ENCODE measurements at regions not wholly inside any gene's neighbourhood (a gene's known extent, or its start where the extent isn't known, plus 50 kb on each side); places are given as distances from the start of the nearest gene placed in this dataset.
A peak's percentile ranks its signal among the peaks of the same experiment; 100 is the strongest.

DNA sequence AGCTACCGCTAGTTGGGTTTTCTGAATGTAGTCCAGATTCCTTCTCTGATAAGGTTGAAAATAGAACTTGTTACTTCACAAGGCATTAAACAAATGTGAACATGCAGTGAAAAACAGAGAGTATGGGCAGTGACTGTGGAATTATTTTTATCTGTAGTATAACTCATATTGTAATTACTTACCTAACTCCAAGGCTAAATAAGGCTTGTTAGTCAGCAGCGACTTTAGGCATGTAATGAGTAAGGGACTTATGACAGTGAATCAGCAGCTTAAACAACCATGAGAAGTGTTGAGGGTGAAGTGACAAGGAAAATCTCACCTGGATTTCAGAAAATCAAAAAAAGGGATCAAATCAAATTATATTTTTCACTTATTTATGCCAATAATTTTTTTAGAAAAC, 1719.5 kb upstream of the MIR17HG start:
- DNase-seq (ENCODE audit: low spot score), result no peak
- in situ Hi-C loops (cut with HindIII; ENCODE audit: low sequenced_read_pairs), result no loop called here

GRCh38 chr13:89628567-89628966, 1718.9 kb upstream of the MIR17HG start:
- in situ Hi-C loops (cut with HindIII; ENCODE audit: low sequenced_read_pairs), result no loop called here

DNA sequence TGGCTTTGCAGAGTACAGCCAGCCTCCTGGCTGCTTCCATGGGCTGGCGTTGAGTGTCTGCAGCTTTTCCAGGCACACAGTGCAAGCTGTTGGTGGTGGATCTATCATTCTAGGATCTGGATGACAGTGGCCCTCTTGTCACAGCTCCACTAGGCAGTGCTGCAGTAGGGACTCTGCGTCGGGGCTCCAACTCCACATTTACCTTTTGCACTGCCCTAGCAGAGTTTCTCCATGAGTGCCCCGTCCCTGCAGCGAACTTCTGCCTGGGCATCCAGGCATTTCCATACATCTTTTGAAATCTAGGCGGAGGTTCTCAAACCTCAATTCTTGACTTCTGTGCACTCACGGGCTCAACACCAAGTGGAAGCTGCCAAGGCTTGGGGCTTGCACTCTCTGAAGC, 1697.3 kb upstream of the MIR17HG start:
- in situ Hi-C loops (cut with HindIII; ENCODE audit: low sequenced_read_pairs), result no loop called here
- no peak for DNase-seq (ENCODE audit: low spot score)

More at GRCh38 chr13:89628567-89628966, 1718.9 kb upstream of the MIR17HG start:
- no peak for DNase-seq (ENCODE audit: low spot score)

- in situ Hi-C loops (cut with HindIII; ENCODE audit: low sequenced_read_pairs), result no loop called here
- DNase-seq (ENCODE audit: low spot score), result no peak
Measured at GRCh38 chr13:89660752-89661151, 1686.7 kb upstream of the MIR17HG start.

DNA sequence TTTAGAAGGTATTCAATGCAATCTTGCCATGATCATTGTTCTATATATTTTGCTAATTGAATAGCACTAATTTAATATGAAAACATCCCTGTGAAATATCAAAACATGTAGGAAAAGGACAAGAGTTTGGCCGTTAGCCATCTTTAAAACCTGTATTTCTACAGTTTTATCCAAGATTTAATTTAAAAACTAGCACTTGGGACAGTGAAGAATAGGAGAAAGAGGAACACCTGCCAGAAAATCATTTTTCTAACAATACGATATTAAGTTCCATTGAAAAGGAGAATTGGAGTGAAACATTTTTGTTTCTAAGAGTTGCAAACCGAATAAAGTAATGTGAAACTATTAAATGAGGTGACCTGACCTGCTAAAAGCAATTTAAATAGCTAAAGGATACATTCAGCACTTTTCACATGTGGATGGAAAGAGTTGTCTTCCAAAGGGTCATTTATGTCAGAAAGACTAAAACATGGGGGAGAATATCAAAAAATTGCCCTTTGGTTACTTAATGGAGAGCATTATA, 1673.6 kb upstream of the MIR17HG start:
- no peak for DNase-seq (ENCODE audit: low spot score)
- in situ Hi-C loops (cut with HindIII; ENCODE audit: low sequenced_read_pairs), result no loop called here

- DNase-seq (ENCODE audit: low spot score), result no peak
- in situ Hi-C loops (cut with HindIII; ENCODE audit: low sequenced_read_pairs), result no loop called here
Measured at GRCh38 chr13:89678466-89679121, 1668.9 kb upstream of the MIR17HG start.

GRCh38 chr13:89684896-89685295, 1662.6 kb upstream of the MIR17HG start:
- in situ Hi-C loops (cut with HindIII; ENCODE audit: low sequenced_read_pairs), result no loop called here
- no peak for DNase-seq (ENCODE audit: low spot score)

DNA sequence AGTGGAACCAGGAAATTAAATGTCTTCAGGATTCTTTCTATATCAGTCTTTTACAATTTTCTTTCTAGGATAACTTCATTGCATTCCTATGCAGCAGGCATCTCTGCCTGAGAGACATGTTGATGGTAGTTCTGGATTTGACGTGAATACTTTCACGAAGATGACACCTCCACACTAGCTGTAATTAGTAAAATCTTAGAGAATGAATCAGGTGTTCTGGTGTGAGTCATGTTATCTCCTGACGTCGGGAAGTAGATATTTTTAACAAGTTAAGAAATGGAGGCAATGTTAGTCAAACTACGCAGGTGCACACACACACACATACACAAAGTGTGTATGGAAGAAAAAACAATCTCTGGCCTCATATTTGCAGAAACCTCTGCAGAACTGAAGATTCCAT, 1661.3 kb upstream of the MIR17HG start:
- in situ Hi-C loops (cut with HindIII; ENCODE audit: low sequenced_read_pairs), result no loop called here

GRCh38 chr13:89687066-89687465, 1660.4 kb upstream of the MIR17HG start:
- no peak for DNase-seq (ENCODE audit: low spot score)
- in situ Hi-C loops (cut with HindIII; ENCODE audit: low sequenced_read_pairs), result no loop called here

More for the DNA sequence above, 1661.3 kb upstream of the MIR17HG start:
- DNase-seq (ENCODE audit: low spot score), result no peak

DNA sequence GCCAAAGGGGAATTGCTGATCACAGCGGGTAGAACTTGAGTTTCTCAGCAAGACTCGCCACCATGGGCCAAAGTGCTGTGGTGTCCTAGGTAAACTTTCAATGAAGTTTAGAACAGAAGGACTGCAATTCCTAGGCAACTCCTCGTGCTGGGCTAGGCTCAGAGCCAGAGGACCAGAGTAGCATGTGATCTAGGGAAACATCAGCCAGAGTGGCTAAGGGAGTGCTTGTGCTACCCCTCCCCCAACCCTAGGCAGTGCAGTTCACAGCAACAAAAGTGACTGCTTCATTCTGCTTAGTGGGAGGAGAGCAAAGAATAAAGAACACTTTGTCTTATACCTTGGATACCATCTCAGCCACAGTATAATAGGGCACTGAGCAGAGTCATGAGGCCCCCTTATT, 1658.6 kb upstream of the MIR17HG start:
- peak; percentile 25 for DNase-seq (ENCODE audit: low spot score)
- in situ Hi-C loops (cut with HindIII; ENCODE audit: low sequenced_read_pairs), result no loop called here

DNA sequence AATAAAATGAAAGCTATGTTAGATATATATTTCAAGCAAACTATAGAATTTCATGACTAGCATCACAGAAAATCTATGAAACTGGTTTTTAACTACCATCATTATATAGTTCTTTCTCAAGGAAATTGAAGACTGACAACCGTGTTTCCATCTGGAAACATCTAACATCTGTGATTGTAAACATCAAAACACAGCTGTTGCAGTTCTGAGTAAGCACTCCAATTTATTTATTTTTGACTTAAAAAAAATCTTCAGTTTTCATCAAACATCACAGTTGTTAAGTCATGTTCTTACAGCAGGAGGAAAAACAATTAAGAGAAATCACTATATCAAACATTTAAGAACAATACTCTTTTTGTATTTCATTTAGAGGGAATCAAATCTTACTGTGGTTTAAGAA, 1653.0 kb upstream of the MIR17HG start:
- in situ Hi-C loops (cut with HindIII; ENCODE audit: low sequenced_read_pairs), result no loop called here
- no peak for DNase-seq (ENCODE audit: low spot score)

DNA sequence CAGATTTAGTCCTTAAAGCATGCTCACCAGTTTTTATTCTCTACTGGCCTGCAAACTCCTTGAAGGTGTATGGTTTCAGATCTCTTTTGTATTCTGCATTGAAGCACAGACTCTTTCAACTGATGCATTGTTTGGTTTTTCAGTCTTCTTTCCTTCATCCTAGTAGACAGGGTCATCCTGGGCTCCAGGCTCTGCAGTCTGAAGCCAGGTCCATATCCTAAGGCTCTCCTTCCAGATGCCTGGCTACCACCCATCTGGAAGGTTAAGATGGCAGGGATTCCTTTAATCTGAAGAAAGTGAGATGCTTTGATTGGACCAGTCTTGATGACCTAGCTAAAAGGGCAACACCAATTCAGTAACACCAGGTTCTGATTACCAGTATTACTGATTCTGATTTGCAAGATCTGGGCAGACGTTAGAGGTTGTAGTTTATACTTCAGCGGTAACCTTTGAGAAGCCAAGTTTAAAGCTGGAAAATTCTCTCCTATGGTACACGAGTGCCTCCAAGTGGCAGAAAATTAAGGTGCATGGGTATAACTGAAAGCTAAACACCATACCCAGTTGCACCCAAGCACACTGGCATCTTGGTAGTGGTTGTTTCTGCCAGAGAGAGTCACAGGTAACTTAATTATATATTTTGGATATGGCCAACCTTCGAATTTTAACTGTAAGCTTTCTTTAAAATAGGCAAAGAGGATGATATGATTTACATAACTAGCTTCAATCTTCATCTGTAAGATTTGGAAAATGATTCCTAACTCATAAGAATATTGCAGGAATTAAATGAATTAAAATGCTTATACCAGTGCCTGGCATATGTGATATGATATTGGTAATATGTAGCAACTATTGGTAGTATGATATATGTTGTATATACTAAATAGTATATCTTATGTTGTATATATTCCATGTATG, 1651.9 kb upstream of the MIR17HG start:
- in situ Hi-C loops (cut with HindIII; ENCODE audit: low sequenced_read_pairs), result no loop called here

DNA sequence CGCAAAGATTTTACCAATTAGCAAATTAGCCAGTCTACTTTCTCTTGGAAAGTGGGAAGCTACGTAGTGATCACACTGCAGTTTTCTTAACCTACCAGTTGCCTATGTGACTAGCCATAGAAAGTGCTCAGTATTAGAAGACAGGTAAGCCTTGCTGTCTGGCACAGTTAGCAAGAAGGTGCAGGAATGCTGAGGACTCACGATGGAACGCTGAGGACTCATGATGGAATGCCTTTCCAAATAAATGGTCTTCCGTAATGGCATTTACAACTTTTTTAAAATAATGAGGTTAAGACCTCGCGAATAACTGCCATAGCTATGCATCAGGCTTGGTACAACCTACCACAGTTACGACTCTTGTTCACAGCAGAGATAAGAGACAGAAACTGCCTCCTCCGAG, 1645.6 kb upstream of the MIR17HG start:
- no peak for DNase-seq (ENCODE audit: low spot score)
- in situ Hi-C loops (cut with HindIII; ENCODE audit: low sequenced_read_pairs), result no loop called here

More for the DNA sequence above, 1651.9 kb upstream of the MIR17HG start:
- DNase-seq (ENCODE audit: low spot score), result peak; percentile 21

DNA sequence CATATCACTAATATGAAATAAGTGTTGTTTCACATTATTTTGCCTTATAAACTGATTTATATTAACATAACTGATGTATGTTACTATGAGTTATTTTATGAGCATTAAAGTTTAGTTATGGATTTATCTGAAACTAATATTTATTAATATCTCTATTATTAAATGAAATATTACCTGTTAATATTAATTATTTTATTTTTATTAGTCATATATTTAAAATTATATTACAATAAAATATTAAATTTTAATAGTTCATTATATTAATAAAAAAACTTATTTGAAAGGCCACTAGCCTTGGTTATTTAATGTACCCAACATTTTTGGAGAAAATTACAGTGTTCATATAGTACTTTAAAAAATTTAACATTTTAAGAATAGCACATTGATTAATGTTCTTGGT, 1643.4 kb upstream of the MIR17HG start:
- in situ Hi-C loops (cut with HindIII; ENCODE audit: low sequenced_read_pairs), result no loop called here

DNA sequence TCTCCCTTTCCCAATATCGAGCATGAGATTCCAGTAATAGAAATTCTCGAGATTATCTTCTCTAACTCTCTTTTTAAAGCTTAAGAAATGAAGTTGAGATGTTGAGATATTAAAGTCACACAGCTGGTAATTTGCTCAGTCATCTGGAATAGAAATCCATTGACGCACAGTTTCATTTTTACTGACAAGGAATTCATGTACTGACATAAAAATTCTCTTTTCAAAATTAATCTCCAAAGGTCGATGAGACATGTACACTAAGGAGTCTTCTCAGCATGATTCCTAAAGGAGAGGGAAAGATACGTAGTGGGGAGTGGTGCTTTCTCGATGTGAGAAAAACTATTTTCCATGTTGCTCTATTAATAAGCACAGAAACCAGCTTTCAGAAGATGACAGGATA, 1639.5 kb upstream of the MIR17HG start:
- in situ Hi-C loops (cut with HindIII; ENCODE audit: low sequenced_read_pairs), result no loop called here
- DNase-seq (ENCODE audit: low spot score), result no peak

More for the DNA sequence above, 1643.4 kb upstream of the MIR17HG start:
- no peak for DNase-seq (ENCODE audit: low spot score)

- in situ Hi-C loops (cut with HindIII; ENCODE audit: low sequenced_read_pairs), result no loop called here
- no peak for DNase-seq (ENCODE audit: low spot score)
Measured at GRCh38 chr13:89721216-89721615, 1626.3 kb upstream of the MIR17HG start.

DNA sequence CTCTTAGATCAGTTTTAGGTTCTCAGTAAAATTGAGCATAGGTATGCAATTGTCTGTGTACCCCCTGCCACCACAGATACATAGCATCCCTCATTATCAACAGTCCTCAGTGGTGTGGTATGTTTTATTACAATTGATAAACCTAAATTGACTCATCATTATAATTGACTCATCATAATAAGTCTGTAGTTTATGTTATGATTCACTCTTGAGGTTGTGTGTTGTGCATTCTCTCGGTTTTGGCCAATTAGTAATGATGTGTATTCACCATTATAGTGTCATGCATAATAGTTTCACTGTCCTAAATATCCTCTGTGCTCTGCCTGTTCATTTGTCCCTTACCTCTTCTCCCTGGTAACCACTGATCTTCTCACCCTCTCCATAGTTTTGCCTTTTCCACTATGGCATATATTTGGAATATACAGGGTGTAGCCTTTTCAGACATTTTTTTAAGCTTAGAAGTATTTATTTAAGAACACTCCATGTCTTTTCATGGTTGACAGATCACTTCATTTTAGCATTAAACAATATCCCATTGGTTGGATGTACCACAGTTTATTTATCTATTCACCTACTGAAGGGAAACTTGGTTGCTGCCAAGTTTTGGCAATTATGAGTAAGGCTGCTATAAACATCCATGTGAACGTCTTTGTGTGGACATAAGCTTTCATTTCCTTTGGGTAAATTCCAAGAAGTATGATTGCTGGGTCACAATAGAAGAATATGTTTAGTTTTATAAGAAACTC, 1620.6 kb upstream of the MIR17HG start:
- in situ Hi-C loops (cut with HindIII; ENCODE audit: low sequenced_read_pairs), result no loop called here
- DNase-seq (ENCODE audit: low spot score), result no peak

GRCh38 chr13:89733829-89734228, 1613.7 kb upstream of the MIR17HG start:
- in situ Hi-C loops (cut with HindIII; ENCODE audit: low sequenced_read_pairs), result no loop called here
- DNase-seq (ENCODE audit: low spot score), result no peak

GRCh38 chr13:89737051-89737450, 1610.4 kb upstream of the MIR17HG start:
- DNase-seq (ENCODE audit: low spot score), result no peak
- in situ Hi-C loops (cut with HindIII; ENCODE audit: low sequenced_read_pairs), result no loop called here

DNA sequence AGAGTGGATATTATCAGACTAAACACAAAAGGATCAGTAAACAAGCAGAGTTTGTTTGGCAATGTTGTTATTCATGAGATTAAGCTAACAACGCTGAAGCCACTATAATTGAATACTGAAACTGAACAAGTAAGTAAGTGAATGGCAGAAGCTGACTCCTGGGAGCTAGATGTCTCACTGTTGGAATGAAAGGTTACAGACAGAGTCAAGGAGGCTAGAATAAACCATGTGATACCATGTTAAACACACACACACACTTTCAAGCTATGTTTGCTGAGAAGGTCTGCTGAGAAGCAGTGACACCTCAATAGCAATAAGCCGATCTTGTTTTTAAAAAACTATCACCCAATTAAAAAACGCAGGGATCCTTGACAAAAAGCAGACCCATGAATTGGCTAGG, 1609.4 kb upstream of the MIR17HG start:
- DNase-seq (ENCODE audit: low spot score), result no peak
- in situ Hi-C loops (cut with HindIII; ENCODE audit: low sequenced_read_pairs), result no loop called here
